Keratinocyte (primary cell): ENCODE measurements at regions not wholly inside any gene's neighbourhood (a gene's known extent, or its start where the extent isn't known, plus 50 kb on each side); places are given as distances from the start of the nearest gene placed in this dataset.

Experiments used
- DNase-seq: peaks from one replicate; pipeline ENCODE4 v3.0.0-alpha.2; 2011; ENCODE audit warnings: low read depth, missing footprints, low spot score
- FAIRE-seq: peaks from 2 replicates; lab custom pipeline; 2011; peaks lifted over from hg19 to GRCh38; lab: Jason Lieb, UNC
- H2AFZ ChIP-seq: 2 replicates; pipeline ENCODE4 v1.6.0; 2012; ENCODE audit warnings: low read length, control low read depth, inconsistent platforms; ENCODE audit not compliant: control insufficient read depth
- H3K27ac ChIP-seq: 2 replicates; pipeline ENCODE4 v1.5.1; 2011; ENCODE audit warnings: low read length; ENCODE audit not compliant: control insufficient read depth, insufficient read depth
- H3K27me3 ChIP-seq: 3 replicates; pipeline ENCODE4 v1.6.0; 2011; ENCODE audit warnings: low read length; ENCODE audit not compliant: control insufficient read depth, insufficient read depth; ENCODE audit errors: extremely low read depth
- H3K36me3 ChIP-seq, 2 experiments: 2 replicates in 1 of 2; 3 replicates in 1 of 2; pipeline ENCODE4 v1.5.1; 2011; ENCODE audit warnings: low read length in 2 of 2, mild to moderate bottlenecking in 1 of 2; ENCODE audit not compliant: control insufficient read depth in 2 of 2, insufficient read depth in 2 of 2; ENCODE audit errors: extremely low read depth in 1 of 2
- H3K4me1 ChIP-seq: 3 replicates; pipeline ENCODE4 v1.5.1; 2011; ENCODE audit warnings: low read length; ENCODE audit not compliant: control insufficient read depth, insufficient read depth; ENCODE audit errors: extremely low read depth
- H3K4me2 ChIP-seq: 3 replicates; pipeline ENCODE4 v1.6.0; 2011; ENCODE audit warnings: low read depth, low read length; ENCODE audit not compliant: control insufficient read depth, insufficient read depth; ENCODE audit errors: extremely low read depth
- H3K4me3 ChIP-seq, 3 experiments: fragments of 200-600 bp in 1 of 3; sonication (generic) in 1 of 3; 2 replicates in 2 of 3; 3 replicates in 1 of 3; pipeline ENCODE4 v1.5.1; 2011 to 2016; ENCODE audit warnings: low read length in 3 of 3, mild to moderate bottlenecking in 3 of 3, control low read depth in 2 of 3, inconsistent platforms in 1 of 3, low read depth in 1 of 3, mixed read lengths in 1 of 3, mixed run types in 1 of 3, moderate library complexity in 1 of 3; ENCODE audit not compliant: control insufficient read depth in 2 of 3, insufficient read depth in 2 of 3; ENCODE audit errors: extremely low read depth in 1 of 3
- H3K79me2 ChIP-seq: 2 replicates; pipeline ENCODE4 v1.6.0; 2012; ENCODE audit warnings: low read length; ENCODE audit not compliant: control insufficient read depth, insufficient read depth
- H3K9ac ChIP-seq: 3 replicates; pipeline ENCODE4 v1.6.0; 2011; ENCODE audit warnings: low read length; ENCODE audit not compliant: control insufficient read depth, insufficient read depth; ENCODE audit errors: extremely low read depth
- H3K9me1 ChIP-seq: 3 replicates; pipeline ENCODE4 v1.6.0; 2011; ENCODE audit warnings: low read length; ENCODE audit not compliant: control insufficient read depth, insufficient read depth; ENCODE audit errors: extremely low read depth
- H3K9me3 ChIP-seq: 2 replicates; pipeline ENCODE4 v1.5.1; 2012; ENCODE audit warnings: low read depth, low read length; ENCODE audit not compliant: control insufficient read depth
- H4K20me1 ChIP-seq: 3 replicates; pipeline ENCODE4 v1.6.0; 2011; ENCODE audit warnings: low read length; ENCODE audit not compliant: control insufficient read depth, insufficient read depth; ENCODE audit errors: extremely low read depth
- CTCF ChIP-seq, 3 experiments: IDR thresholded peaks in 1 of 3; conservative IDR thresholded peaks in 1 of 3; optimal IDR thresholded peaks in 1 of 3; 2 replicates in 2 of 3; 3 replicates in 1 of 3; pipeline versions ENCODE3 to v1.5.1; 2011; ENCODE audit warnings: low read length in 3 of 3, mild to moderate bottlenecking in 3 of 3, moderate library complexity in 2 of 3, control low read depth in 1 of 3, inconsistent platforms in 1 of 3; ENCODE audit not compliant: insufficient read depth in 2 of 3; ENCODE audit errors: extremely low read depth in 1 of 3
- EZH2 ChIP-seq: IDR thresholded peaks from one replicate; pipeline ENCODE4 v1.6.1; 2012; ENCODE audit warnings: inconsistent platforms, mild to moderate bottlenecking, low read length, moderate library complexity
- dilution Hi-C: fragments of 300-500 bp; cut with MboI; formaldehyde crosslinking; loops from one replicate; pipeline ENCODE4 v1.7.0; 2020; ENCODE audit warnings: low sequenced_read_pairs; ENCODE audit not compliant: extremely low pct_ligation_motif_present

GRCh38 chr22:47535681-47536080, 773.2 kb downstream of the TBC1D22A start:
- H3K9me1 ChIP-seq = no peaks in the 10 kb centered on the region
- no peak for TF ChIP-seq EZH2
- no peak for TF ChIP-seq CTCF (optimal IDR thresholded peaks at IDR 0.05 in 1 of 3, IDR thresholded peaks at IDR 0.05 in 1 of 3, conservative IDR thresholded peaks at IDR 0.05 in 1 of 3; ENCODE audit: extremely low read depth in 1 of 3, insufficient read depth in 2 of 3, low read length in 3 of 3)
- DNase-seq = no peak
- no peak for FAIRE-seq
- no peaks in the 10 kb centered on the region for H4K20me1 ChIP-seq
- no peak overlapping the region for H3K4me2 ChIP-seq
- H2AFZ ChIP-seq = no peak overlapping the region
- no peaks in the 10 kb centered on the region for H3K27me3 ChIP-seq
- no peaks in the 10 kb centered on the region for H3K4me1 ChIP-seq
- no peak overlapping the region for H3K4me3 ChIP-seq
- H3K36me3 ChIP-seq = no peaks in the 10 kb centered on the region
- no peaks in the 10 kb centered on the region for H3K79me2 ChIP-seq
- H3K9ac ChIP-seq = no peak overlapping the region
- peaks cover 2% of the 10 kb centered on the region for H3K9me3 ChIP-seq
- dilution Hi-C loops = no loop called here
- H3K27ac ChIP-seq = no peak overlapping the region

- Histone ChIP-seq H4K20me1 (no peaks in the 10 kb centered on the region), H3K27me3 (no peaks in the 10 kb centered on the region), H3K4me2 (no peak overlapping the region), H2AFZ (no peak overlapping the region), H3K79me2 (no peaks in the 10 kb centered on the region), H3K9me3 (peaks cover under 1% of the 10 kb centered on the region), H3K4me1 (no peaks in the 10 kb centered on the region), H3K4me3 (no peak overlapping the region), H3K9ac (no peak overlapping the region), H3K36me3 (no peaks in the 10 kb centered on the region), H3K27ac (no peak overlapping the region), H3K9me1 (no peaks in the 10 kb centered on the region)
- no peak for DNase-seq
- TF ChIP-seq EZH2 (no peak), CTCF (optimal IDR thresholded peaks at IDR 0.05 in 1 of 3, IDR thresholded peaks at IDR 0.05 in 1 of 3, conservative IDR thresholded peaks at IDR 0.05 in 1 of 3; ENCODE audit: extremely low read depth in 1 of 3, insufficient read depth in 2 of 3, low read length in 3 of 3) (no peak)
- dilution Hi-C loops = no loop called here
- FAIRE-seq = no peak
Measured at GRCh38 chr22:47534804-47535410, 772.5 kb downstream of the TBC1D22A start.
